Gastroesophageal sphincter (tissue), 4 donors: ENCODE measurements at regions not wholly inside any gene's neighbourhood (a gene's known extent, or its start where the extent isn't known, plus 50 kb on each side); places are given as distances from the start of the nearest gene placed in this dataset.

Experiments used
- ATAC-seq: fragments of 150-250 bp; one replicate; pipeline ENCODE4 v1.9.1; 2016; ENCODE audit warnings: mild to moderate bottlenecking, moderate library complexity
- H3K27ac ChIP-seq, 4 donors: fragments of 200-600 bp; sonication (generic) in 3 of 4; 1 replicate in 3 of 4; 2 replicates in 1 of 4; pipeline ENCODE4 v1.5.1; 2016 to 2019
- H3K27me3 ChIP-seq: fragments of 200-600 bp; sonication (generic); one replicate; pipeline ENCODE4 v1.5.1; 2019
- H3K36me3 ChIP-seq, 2 donors: fragments of 200-600 bp; sonication (generic); one replicate each; pipeline ENCODE4 v1.5.1; 2019; ENCODE audit warnings: control low read depth in 1 of 2
- H3K4me1 ChIP-seq, 3 donors: fragments of 200-600 bp; sonication (generic); 1 replicate in 2 of 3; 2 replicates in 1 of 3; pipeline ENCODE4 v1.5.1; 2016 to 2019; ENCODE audit warnings: control low read depth in 2 of 3
- H3K4me3 ChIP-seq, 2 donors: fragments of 200-600 bp; sonication (generic); one replicate each; pipeline ENCODE4 v1.5.1; 2019; ENCODE audit warnings: mild to moderate bottlenecking in 1 of 2, moderate library complexity in 1 of 2
- H3K9me3 ChIP-seq, 3 donors: fragments of 200-600 bp; sonication (generic); one replicate each; pipeline ENCODE4 v1.5.1; 2017 to 2019; ENCODE audit warnings: control low read depth in 2 of 3
- EP300 ChIP-seq: sonication (generic); formaldehyde crosslinking; IDR thresholded peaks from one replicate; pipeline ENCODE4 v1.6.1; 2017; ENCODE audit warnings: antibody characterized with exemption, mild to moderate bottlenecking
- POLR2A ChIP-seq, 2 donors: fragments of 450-650 bp; IDR thresholded peaks; one replicate each; pipeline ENCODE4 v1.6.1; 2017; ENCODE audit warnings: antibody characterized with exemption in 2 of 2, mild to moderate bottlenecking in 2 of 2, moderate library complexity in 1 of 2
- POLR2AphosphoS5 ChIP-seq: sonication (generic); formaldehyde crosslinking; IDR thresholded peaks from one replicate; pipeline ENCODE4 v1.6.1; 2017; ENCODE audit warnings: antibody characterized with exemption
- WGBS, 2 donors: methylation state at CpG; one replicate each; pipeline ENCODE4 v1.1.5; 2018; ENCODE audit warnings: low coverage in 1 of 2; 5-methylcytosine and 5-hydroxymethylcytosine counted together
- TF ChIP-seq, protein P1 (sequence below), 4 experiments: fragments of 200-600 bp in 2 of 4; fragments of 450-650 bp in 2 of 4; sonication (generic) in 1 of 4; IDR thresholded peaks; one replicate each; pipeline ENCODE4 v1.5.1; 2017 to 2019; ENCODE audit warnings: antibody characterized with exemption in 4 of 4, mild to moderate bottlenecking in 2 of 4, moderate library complexity in 2 of 4

- H3K27me3 ChIP-seq, result no peaks in the 10 kb centered on the region
- no peak for ATAC-seq
- 40 to 70% methylated on average over 1 to 2 of the region's 2 CpGs for WGBS, 2 donors
- no peaks in the 10 kb centered on the region for H3K9me3 ChIP-seq
- TF ChIP-seq POLR2AphosphoS5, result no peak
- no peak for TF ChIP-seq POLR2A (IDR thresholded peaks at IDR 0.05)
- TF ChIP-seq, protein P1, sequence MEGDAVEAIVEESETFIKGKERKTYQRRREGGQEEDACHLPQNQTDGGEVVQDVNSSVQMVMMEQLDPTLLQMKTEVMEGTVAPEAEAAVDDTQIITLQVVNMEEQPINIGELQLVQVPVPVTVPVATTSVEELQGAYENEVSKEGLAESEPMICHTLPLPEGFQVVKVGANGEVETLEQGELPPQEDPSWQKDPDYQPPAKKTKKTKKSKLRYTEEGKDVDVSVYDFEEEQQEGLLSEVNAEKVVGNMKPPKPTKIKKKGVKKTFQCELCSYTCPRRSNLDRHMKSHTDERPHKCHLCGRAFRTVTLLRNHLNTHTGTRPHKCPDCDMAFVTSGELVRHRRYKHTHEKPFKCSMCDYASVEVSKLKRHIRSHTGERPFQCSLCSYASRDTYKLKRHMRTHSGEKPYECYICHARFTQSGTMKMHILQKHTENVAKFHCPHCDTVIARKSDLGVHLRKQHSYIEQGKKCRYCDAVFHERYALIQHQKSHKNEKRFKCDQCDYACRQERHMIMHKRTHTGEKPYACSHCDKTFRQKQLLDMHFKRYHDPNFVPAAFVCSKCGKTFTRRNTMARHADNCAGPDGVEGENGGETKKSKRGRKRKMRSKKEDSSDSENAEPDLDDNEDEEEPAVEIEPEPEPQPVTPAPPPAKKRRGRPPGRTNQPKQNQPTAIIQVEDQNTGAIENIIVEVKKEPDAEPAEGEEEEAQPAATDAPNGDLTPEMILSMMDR (IDR thresholded peaks at IDR 0.05), result no peak
- no peak for TF ChIP-seq EP300
- no peak overlapping the region for H3K27ac ChIP-seq
- no peak overlapping the region for H3K4me3 ChIP-seq
- no peaks in the 10 kb centered on the region for H3K36me3 ChIP-seq
- no peaks in the 10 kb centered on the region for H3K4me1 ChIP-seq
Measured at GRCh38 chr6:9346923-9347322, 911.6 kb upstream of the SLC35B3 start.

GRCh38 chr6:9335431-9335830 lies 900.1 kb upstream of the SLC35B3 start:
- no peaks in the 10 kb centered on the region for H3K9me3 ChIP-seq
- H3K27me3 ChIP-seq, result peaks cover 3% of the 10 kb centered on the region
- no peaks in the 10 kb centered on the region for H3K4me1 ChIP-seq
- TF ChIP-seq EP300, result no peak
- no peak for TF ChIP-seq POLR2A (IDR thresholded peaks at IDR 0.05)
- TF ChIP-seq, protein P1 (IDR thresholded peaks at IDR 0.05), result no peak
- no peak for TF ChIP-seq POLR2AphosphoS5
- H3K27ac ChIP-seq, result no peak overlapping the region
- H3K36me3 ChIP-seq, result no peaks in the 10 kb centered on the region
- 6 to 76% methylated on average over 3 to 4 of the region's 10 CpGs for whole genome bisulfite sequencing, 2 donors
- no peak overlapping the region for H3K4me3 ChIP-seq
- no peak for ATAC-seq

- TF ChIP-seq, protein P1 (IDR thresholded peaks at IDR 0.05), result no peak
- TF ChIP-seq POLR2A (IDR thresholded peaks at IDR 0.05), result no peak
- TF ChIP-seq EP300, result no peak
- TF ChIP-seq POLR2AphosphoS5, result no peak
- ATAC-seq, result no peak
- H3K4me3 ChIP-seq, result no peak overlapping the region
- H3K9me3 ChIP-seq, result no peaks in the 10 kb centered on the region
- peaks cover 3% of the 10 kb centered on the region for H3K27me3 ChIP-seq
- H3K36me3 ChIP-seq, result no peaks in the 10 kb centered on the region
- no peak overlapping the region for H3K27ac ChIP-seq
- 23 to 28% methylated on average over 3 of the region's 3 CpGs for WGBS, 2 donors
- no peaks in the 10 kb centered on the region for H3K4me1 ChIP-seq
Measured at GRCh38 chr6:9334979-9335378, 899.6 kb upstream of the SLC35B3 start.

DNA sequence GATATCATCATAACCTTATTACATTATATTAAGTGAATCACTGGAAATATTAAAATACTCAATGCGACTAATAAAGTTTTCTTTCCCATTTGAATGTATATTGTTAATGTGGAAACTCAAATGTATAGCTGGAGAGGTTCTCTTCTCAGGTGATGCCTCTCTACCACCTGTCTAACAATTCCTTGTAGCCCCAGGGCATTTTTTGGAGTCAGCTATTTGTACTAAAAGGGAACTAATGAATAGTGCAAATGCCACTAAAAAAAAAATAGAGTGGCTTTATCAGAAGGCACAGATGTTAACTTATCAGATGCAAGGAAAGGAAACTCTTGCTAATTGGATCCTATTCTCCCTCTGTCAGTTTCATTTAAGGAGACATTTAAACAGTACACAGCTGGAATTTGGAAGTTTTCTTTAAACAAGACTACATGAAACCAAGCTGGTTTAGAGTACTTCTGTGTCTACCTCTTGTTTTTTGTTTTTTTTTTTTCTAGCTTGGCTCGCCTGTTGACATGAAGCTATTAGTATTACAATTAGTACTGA lies 897.0 kb upstream of the SLC35B3 start:
- ATAC-seq, result no peak
- no peaks in the 10 kb centered on the region for H3K4me1 ChIP-seq
- WGBS, 2 donors, result 61 to 84% methylated on average over 2 of the region's 2 CpGs
- H3K4me3 ChIP-seq, result no peak overlapping the region
- no peak overlapping the region for H3K27ac ChIP-seq
- TF ChIP-seq POLR2AphosphoS5, result no peak
- no peaks in the 10 kb centered on the region for H3K9me3 ChIP-seq
- H3K27me3 ChIP-seq, result peaks cover 3% of the 10 kb centered on the region
- no peaks in the 10 kb centered on the region for H3K36me3 ChIP-seq

- no peak overlapping the region for H3K4me3 ChIP-seq
- WGBS, 2 donors, result 83 to 90% methylated on average over 2 to 3 of the region's 3 CpGs
- H3K9me3 ChIP-seq, result no peaks in the 10 kb centered on the region
- no peak for ATAC-seq
- no peak overlapping the region for H3K27ac ChIP-seq
- TF ChIP-seq, protein P1 (IDR thresholded peaks at IDR 0.05), result no peak
- TF ChIP-seq EP300, result no peak
- TF ChIP-seq POLR2A (IDR thresholded peaks at IDR 0.05), result no peak
- no peak for TF ChIP-seq POLR2AphosphoS5
- no peaks in the 10 kb centered on the region for H3K27me3 ChIP-seq
- no peaks in the 10 kb centered on the region for H3K4me1 ChIP-seq
- no peaks in the 10 kb centered on the region for H3K36me3 ChIP-seq
Measured at GRCh38 chr6:9316831-9317230, 881.5 kb upstream of the SLC35B3 start.
